IPS DF 4.7 (cell line): ENCODE measurements at regions not wholly inside any gene's neighbourhood (a gene's known extent, or its start where the extent isn't known, plus 50 kb on each side); places are given as distances from the start of the nearest gene placed in this dataset.

Experiments used
- DNase-seq: peaks from one replicate; pipeline ENCODE4 v3.0.0-alpha.2; 2013; ENCODE audit warnings: low spot score; ENCODE audit errors: extremely low read depth

GRCh38 chr2:120401275-120402066 is 55.5 kb downstream of the INHBB start:
- DNase-seq: no peak

DNA sequence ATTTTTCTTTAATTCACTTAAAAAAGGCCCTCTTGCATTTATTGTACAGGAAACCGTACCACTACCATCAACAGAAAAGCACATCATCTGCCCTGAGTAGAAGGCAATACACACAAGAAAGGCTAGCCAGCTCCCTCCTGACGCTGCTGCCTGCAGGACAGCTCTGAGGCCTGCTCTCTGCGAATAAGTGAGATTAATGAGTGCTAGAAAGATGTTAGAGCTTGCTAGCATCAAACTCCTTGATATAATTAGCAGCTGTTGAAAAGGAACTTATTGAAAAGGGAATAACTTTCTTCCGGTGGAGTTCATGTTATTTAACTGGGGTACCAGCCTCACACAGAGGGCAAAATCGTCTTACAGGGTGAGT is 56.1 kb downstream of the INHBB start:
- no peak for DNase-seq

GRCh38 chr2:120402508-120402907 is 56.6 kb downstream of the INHBB start:
- DNase-seq: no peak

DNA sequence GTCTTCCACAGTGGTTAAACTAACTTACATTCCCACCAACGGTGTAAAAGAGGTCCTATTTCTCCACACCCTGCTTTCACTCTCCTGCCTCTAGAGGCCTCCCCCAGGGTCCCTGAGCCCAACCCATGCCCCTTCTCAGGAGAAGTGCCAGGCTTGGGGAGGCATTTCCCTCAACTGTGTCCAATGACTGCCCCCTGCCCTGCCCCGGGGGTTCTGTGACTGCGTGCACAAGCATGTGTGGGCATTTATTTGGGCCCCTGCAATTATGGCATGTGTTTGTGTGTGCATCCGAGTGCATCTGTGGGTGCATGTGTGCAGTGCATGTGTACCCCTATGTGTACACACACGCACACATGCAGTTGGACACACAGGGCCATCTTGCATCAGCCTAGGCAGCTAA is 57.3 kb downstream of the INHBB start:
- no peak for DNase-seq

- no peak for DNase-seq
Observed at GRCh38 chr2:120403676-120404075, 57.7 kb downstream of the INHBB start.

GRCh38 chr2:120404274-120404673 is 58.3 kb downstream of the INHBB start:
- no peak for DNase-seq

DNA sequence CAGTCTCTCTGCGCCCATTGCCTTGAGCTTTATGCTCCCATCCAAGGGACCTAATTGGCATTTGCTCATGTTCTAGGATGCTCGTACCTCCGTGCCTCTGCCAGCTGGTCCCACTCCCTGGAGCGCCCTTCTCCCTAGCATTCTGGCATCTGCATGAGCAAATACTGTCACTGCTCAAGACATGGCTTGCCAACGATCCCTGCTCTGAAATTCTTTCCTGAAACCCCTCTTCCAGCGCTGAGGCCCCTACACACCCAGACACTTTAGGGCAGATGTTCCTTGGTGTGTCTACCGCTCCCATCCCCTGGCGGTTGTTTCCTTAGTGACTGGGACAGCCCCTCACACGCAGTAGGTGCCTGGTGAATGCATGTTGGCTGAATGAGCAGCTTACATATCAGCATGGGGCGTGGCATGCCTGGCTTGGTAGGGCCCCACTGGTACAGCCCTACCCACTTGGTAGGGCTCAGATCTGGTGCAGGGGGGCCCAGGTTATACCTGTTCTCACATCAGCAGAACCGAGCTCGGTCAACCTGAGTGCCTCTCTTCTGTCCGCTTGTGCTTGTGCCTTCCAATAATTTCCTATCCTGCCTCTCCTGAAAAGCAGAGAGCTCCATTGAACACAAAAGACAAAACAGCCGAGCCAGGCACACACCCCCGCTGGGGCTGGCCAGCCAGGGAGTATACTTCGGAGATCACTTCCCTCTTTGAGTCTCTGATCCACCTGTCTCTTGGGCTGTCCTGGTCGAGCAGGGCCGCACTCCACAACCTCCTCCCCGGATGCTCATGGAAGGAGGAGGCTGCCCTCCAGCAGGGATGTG is 59.2 kb downstream of the INHBB start:
- DNase-seq: no peak

- no peak for DNase-seq
Observed at GRCh38 chr2:120405759-120406099, 59.8 kb downstream of the INHBB start.

GRCh38 chr2:120406566-120406965 is 60.6 kb downstream of the INHBB start:
- DNase-seq: no peak

DNA sequence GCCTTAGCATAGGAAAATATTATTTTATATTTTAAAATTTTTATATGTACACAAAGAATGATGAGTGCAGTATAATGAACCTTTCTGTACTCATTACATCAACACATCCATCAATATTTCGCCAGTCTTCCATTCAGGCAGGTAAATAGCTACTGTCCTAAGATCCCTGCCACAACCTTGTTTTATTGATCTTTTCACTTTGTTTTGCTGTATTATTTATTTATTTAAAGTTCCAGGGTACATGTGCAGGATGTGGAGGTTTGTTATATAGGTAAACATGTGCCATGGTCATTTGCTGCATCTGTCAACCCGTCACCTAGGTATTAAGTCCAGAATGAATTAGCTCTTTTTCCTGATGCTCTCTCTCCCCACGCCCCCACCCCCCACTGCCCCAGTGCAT is 64.6 kb downstream of the INHBB start:
- DNase-seq: no peak

DNA sequence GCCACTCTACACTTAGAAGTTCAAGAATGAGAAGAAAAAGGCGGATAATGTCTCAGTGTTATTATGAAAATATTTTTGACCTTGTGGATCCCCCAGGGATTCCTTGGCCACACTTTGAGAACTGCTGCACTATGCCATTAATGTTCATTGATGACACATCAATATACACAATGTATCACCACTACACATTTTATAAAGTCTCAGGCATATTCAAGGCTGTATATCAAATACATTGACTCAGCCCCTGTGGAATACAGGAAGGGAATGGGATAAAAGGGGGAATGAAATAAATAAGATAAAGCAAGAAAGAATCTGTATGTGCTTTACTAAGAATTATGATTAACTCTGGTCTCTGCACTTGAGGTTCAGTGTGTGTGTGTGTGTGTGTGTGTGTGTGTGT is 69.1 kb downstream of the INHBB start:
- DNase-seq: no peak

DNA sequence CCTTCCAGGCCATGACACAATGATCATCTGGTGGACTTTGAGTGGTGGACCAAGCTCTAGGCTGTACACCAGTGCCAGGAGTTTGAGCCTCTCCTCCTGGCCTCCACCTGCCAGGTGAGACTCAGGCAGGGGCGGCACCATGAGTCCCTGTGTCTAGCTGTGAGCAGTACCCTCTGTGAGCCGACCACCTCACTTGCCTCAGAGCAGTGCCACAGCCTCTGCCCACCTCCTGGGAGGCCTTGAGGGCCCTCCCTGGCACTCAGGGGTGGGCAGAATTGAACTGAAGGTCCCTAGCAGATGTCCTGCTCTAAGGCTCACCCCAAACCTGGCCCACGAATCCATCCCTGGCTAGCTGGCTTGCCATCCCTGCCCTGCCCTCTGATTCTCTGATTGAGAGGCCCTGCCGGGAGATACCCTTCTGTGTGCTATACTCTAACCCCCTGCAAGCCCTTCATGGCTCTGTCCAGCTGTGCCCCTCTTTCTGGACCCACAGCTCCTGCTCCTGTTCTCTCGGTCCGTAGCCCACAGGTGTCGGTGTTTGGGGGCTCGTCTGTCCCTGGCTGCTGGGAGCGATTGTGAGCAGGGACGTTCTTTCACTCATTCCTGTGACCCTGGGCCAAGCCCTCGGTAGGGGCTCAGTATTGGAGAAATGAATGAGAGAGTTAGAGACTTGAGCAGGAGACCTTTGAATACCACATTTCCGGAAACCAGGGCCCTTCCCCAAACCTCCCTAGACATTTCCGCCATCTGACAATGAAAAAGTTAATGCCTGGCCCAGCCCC is 70.0 kb downstream of the INHBB start:
- DNase-seq: no peak

DNA sequence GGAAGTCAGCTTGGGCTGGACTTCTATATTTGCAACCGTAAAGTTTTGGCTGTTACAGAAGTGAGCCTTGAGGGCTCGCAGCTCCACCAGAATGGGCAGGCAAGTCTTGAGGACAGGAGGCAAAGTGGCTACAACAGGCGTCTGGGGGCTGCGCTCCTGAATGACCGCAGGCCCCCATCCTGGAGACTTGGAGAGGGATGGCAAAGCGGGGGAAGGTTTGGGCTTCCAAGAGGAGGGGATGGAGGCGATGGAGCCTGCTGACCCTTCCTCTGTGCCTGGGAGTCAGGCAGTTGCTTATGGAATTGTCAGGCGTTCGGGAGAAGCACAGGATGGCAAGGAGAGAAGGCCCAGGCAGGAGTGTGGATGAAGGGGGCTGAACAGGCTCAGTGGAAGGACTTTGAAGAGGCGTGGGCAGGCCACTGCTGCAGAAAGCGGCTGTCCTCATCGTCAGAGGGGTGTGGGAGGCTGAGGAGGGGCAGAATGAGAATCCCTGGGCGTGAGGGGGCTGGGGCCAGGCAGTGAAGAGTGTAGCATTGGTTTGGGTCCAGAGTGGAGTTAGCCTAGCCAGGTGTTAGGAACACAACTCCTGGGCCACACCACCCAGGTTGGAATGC is 72.3 kb downstream of the INHBB start:
- no peak for DNase-seq

- no peak for DNase-seq
Observed at GRCh38 chr2:120419073-120419472, 73.1 kb downstream of the INHBB start.

DNA sequence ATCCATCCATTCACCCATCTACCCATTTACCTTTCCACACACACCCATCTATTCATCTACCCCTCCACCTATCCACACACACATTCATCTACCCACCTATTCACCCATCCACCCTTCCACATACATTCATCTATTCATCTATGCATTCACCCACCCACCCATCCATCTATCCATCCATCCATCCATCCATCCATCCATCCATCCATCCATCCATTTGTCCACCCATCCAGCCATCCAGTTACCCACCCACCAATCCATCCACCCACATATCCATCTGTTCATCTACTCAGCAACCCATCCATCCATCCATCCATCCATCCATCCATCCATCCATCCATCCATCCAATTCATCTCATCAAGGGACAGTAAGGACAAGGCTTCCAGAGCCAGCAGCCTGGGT is 74.0 kb downstream of the INHBB start:
- DNase-seq: no peak

DNA sequence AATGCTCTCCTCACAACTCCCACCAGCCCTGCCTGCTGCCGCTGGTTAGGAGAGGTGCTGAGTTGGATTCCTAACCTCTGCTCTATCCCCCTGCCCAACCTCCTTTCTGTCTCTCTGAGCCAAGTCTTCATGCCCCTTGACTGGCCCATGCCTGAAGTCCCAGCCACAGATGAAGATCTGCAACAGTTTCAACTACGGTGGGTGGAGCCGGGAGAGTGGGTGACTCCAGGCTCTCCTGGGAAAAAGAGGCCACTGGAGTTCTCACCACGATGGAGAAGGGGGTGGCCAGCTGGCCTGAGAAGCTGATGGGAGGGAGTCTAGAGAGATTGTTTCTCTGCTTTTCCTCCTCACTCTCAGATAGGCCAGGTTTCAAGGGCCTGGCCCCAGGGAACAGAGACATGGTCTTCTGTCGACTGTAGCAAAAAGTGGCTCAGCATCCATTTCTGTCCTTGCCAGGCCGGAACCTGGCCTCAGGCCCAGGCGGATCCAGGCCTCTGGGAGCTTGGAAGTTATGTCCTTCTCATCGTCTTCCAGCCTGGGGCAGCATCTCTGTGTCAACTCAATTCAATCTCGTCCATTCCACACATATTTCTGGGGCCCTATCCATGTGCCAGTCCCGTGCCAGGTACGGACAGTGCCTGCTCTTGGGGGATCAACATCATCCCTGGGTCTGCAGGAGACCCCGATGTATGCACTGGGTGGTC is 75.3 kb downstream of the INHBB start:
- DNase-seq: no peak

DNA sequence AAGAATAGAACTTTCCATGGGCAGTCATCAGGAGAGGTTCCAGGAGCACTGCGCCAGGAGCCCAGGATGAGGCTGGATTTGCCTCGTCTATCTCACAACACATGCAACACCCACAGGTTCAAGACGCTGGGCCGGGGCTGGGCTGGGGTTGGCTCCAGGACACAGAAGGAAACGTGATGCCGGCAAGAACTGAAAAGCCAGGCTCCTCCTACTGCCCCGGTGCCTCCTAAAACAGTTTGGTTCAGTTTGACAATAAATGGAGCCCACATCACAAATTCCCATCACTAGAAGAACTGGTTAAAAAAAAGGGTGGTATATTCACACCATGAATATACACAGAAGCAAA is 75.9 kb downstream of the INHBB start:
- no peak for DNase-seq

- no peak for DNase-seq
Observed at GRCh38 chr2:120422465-120423160, 76.7 kb downstream of the INHBB start.

DNA sequence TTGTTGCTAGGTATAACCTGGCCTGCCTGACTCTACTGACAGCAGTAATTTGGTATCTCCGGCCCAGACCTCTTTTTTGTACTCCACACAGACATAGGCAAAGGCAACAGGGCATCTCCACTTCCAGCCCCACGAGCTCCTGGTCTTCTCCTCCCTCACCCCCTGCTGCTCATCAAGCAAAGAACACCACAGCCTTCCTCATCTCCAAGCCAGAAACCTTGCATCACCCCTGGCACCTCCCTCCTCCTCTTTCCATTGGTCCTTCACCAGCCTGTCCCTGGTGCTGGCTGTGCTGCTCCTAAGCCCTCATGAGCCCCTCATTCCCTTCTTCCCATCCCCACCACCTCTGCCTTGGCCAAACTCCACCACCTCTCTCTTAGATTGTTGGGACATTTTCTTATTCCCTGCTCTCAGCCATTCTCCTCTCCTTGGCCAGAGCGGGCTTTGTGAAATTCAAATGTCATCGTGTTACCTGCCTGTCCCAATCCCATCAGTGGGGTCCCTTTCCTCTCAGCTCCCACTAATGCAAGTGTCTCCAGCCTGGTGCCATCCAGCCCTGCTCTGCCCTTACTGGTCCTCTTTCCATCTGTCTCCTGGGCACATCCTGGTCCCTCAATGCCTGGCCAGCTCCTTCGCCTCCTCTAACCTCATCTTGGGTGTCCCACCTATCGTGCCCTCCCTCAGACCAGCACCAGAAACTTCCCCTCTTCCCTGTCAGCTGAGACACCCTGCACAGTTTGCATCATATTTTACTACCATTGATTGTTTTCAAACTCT is 77.4 kb downstream of the INHBB start:
- no peak for DNase-seq

DNA sequence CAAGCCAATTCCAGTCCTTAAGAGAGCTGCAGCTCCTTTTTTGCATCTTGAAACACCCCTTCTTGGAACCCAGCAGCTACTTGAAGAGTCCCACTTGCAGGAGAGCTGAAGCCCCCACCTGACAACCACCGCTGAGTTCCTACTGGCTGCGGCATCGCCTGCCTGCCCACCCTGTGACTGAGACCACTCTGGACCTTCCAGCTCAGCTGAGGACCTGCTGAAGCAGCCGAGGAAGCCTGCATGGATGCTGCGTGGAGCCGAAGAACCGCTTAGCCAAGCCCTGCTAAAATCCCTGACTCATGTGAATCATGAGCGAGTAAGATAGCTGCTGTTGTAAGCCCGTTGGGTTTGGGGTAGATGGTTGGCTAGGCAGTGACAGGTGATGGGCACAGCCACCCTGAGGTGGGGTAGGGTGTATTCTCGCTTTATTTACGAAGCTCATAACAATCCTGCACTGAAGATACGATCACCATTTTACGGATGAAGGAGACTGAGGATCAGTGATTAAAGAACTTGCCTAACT is 78.4 kb downstream of the INHBB start:
- no peak for DNase-seq
